NCI-H748 (cell line): ENCODE measurements at regions not wholly inside any gene's neighbourhood (a gene's known extent, or its start where the extent isn't known, plus 50 kb on each side); places are given as distances from the start of the nearest gene placed in this dataset.
"Not testable (repeated sequence)": the region's sequence is repeated elsewhere in the genome, so short reads cannot be mapped to it uniquely, and the experiment has no call there.

Source experiments
- DNase-seq: peaks from one replicate; lab custom pipeline; 2025; ENCODE audit not compliant: unreplicated experiment; lab: John Stamatoyannopoulos, UW

GRCh38 chr2:49343638-49344037, 189.3 kb upstream of the FSHR start:
- DNase-seq = no peak

- DNase-seq = no peak
Measured at GRCh38 chr2:49342156-49342555, 187.8 kb upstream of the FSHR start.

GRCh38 chr2:49335546-49335945, 181.2 kb upstream of the FSHR start:
- peak; percentile 68 for DNase-seq

GRCh38 chr2:49332415-49332814, 178.1 kb upstream of the FSHR start:
- no peak for DNase-seq

GRCh38 chr2:49318531-49318930, 164.2 kb upstream of the FSHR start:
- no peak for DNase-seq

GRCh38 chr2:49309461-49309860, 155.1 kb upstream of the FSHR start:
- DNase-seq = no peak

GRCh38 chr2:49306925-49307324, 152.6 kb upstream of the FSHR start:
- peak; percentile 30 for DNase-seq

GRCh38 chr2:49298693-49299092, 144.4 kb upstream of the FSHR start:
- not testable (repeated sequence) for DNase-seq

- DNase-seq = no peak
Measured at GRCh38 chr2:49298230-49298629, 143.9 kb upstream of the FSHR start.

GRCh38 chr2:49296107-49296867, 142.0 kb upstream of the FSHR start:
- no peak for DNase-seq

GRCh38 chr2:49294225-49294624, 139.9 kb upstream of the FSHR start:
- DNase-seq = no peak

- no peak for DNase-seq
Measured at GRCh38 chr2:49291619-49292018, 137.3 kb upstream of the FSHR start.

- DNase-seq = no peak
Measured at GRCh38 chr2:49289711-49290110, 135.4 kb upstream of the FSHR start.

- DNase-seq = no peak
Measured at GRCh38 chr2:49288902-49289700, 134.8 kb upstream of the FSHR start.

- no peak for DNase-seq
Measured at GRCh38 chr2:49288113-49288705, 133.9 kb upstream of the FSHR start.

GRCh38 chr2:49286726-49287125, 132.4 kb upstream of the FSHR start:
- DNase-seq = no peak

- DNase-seq = peak; percentile 15
Measured at GRCh38 chr2:49286045-49286444, 131.7 kb upstream of the FSHR start.

GRCh38 chr2:49278561-49278960, 124.2 kb upstream of the FSHR start:
- no peak for DNase-seq

GRCh38 chr2:49278141-49278540, 123.8 kb upstream of the FSHR start:
- DNase-seq = no peak

- peak; percentile 23 for DNase-seq
Measured at GRCh38 chr2:49271060-49271606, 116.8 kb upstream of the FSHR start.

- DNase-seq = no peak
Measured at GRCh38 chr2:49270091-49270490, 115.8 kb upstream of the FSHR start.

- no peak for DNase-seq
Measured at GRCh38 chr2:49265471-49265870, 111.2 kb upstream of the FSHR start.
